ENCODE measurements at regions not wholly inside any gene's neighbourhood (a gene's known extent, or its start where the extent isn't known, plus 50 kb on each side); places are given as distances from the start of the nearest gene placed in this dataset.
A peak's percentile ranks its signal among the peaks of the same experiment; 100 is the strongest.

DNA sequence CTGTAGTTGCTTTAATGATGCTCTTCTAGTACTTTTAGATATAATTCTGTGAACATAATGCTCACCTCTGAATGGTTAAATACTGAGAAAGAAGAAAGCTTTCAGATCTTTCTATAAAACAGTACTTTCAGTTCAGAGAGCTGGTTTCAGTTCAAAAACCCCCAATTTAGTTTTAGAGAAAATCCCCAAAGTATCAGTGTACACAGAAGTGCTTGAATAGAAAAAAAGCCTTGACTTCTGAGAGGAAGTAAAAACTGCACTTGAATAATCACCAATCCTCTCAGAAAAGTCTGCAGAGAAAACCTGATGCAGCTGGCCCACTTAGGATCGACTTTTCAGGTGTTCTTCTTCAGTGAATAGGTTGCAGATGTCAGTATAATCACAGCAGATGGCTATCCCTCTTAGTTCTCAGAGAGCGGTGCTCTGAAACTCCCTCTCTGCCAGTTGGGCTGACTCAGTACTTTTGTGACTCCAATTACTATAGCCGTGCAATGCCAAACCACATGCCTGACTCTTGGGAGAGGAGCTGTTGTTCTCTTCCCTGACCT lies 616.3 kb downstream of the LRFN5 start:
- H3K4me3 ChIP-seq (ENCODE audit: low read depth, low read length) = no peak overlapping the region
- DNase-seq (ENCODE audit: low read depth) = peak; percentile 64
- no peaks in the 10 kb centered on the region for H3K27me3 ChIP-seq (ENCODE audit: control insufficient read depth, insufficient read depth, low read length)
- FAIRE-seq = no peak
- TF ChIP-seq CTCF (IDR thresholded peaks at IDR 0.05; ENCODE audit: insufficient read depth, low read length, severe bottlenecking) = no peak
- no peaks in the 10 kb centered on the region for H3K36me3 ChIP-seq (ENCODE audit: control insufficient read depth, insufficient read depth, low read length)

DNA sequence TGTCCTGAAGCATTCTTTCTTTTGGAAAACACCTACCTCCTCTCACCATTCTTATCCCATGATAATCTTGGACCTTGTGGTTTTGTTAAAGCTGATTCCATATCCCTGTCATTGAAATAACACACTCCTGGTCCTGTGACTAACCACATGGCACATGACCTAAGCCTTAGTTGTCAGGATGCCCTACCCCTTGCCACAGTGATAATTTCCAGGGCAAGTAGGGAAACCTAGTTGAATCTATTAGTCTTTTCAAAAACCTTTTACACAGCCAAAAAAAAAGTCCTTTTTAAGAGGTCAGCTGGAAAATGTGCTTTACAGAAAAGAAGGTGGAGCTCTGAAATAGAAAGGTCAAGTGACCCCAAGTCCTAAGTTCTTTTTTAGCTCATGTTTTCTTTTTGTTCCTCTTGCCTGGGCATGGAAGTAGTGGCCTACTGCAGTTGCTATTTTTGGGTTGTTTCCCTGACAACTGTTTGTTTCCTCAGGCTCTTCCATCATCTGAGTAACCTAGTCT lies 608.4 kb downstream of the LRFN5 start:
- peak; percentile 98 for DNase-seq (ENCODE audit: low read depth)
- FAIRE-seq = no peak
- TF ChIP-seq CTCF (IDR thresholded peaks at IDR 0.05; ENCODE audit: insufficient read depth, low read length, severe bottlenecking) = no peak
- Histone ChIP-seq H3K4me3 (ENCODE audit: low read depth, low read length) (no peak overlapping the region), H3K27me3 (ENCODE audit: control insufficient read depth, insufficient read depth, low read length) (no peaks in the 10 kb centered on the region), H3K36me3 (ENCODE audit: control insufficient read depth, insufficient read depth, low read length) (no peaks in the 10 kb centered on the region)

DNA sequence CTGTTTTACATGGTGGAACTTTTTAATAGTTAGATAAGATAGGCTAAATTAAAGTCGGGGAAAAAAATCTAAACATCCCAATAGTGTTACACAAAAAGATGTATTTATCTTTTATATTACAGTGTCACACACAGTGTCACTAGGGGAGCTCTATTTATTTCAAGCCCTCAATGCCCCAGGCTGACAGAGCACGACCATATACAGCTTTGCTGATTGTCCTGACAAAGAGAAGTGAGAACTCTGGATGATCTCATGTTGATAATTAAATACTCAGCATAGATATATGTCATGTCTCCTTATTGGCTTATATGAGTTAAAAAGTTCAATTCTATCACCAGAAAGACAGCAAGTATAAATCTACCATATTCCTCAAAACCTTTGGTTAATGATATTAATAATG lies 594.3 kb downstream of the LRFN5 start:
- no peak for DNase-seq (ENCODE audit: low read depth)
- Histone ChIP-seq H3K4me3 (ENCODE audit: low read depth, low read length) (no peak overlapping the region), H3K27me3 (ENCODE audit: control insufficient read depth, insufficient read depth, low read length) (no peaks in the 10 kb centered on the region), H3K36me3 (ENCODE audit: control insufficient read depth, insufficient read depth, low read length) (no peaks in the 10 kb centered on the region)
- no peak for TF ChIP-seq CTCF (IDR thresholded peaks at IDR 0.05; ENCODE audit: insufficient read depth, low read length, severe bottlenecking)
- FAIRE-seq = no peak

- H3K36me3 ChIP-seq (ENCODE audit: control insufficient read depth, insufficient read depth, low read length) = no peaks in the 10 kb centered on the region
- no peak for FAIRE-seq
- no peak for TF ChIP-seq CTCF (IDR thresholded peaks at IDR 0.05; ENCODE audit: insufficient read depth, low read length, severe bottlenecking)
- H3K27me3 ChIP-seq (ENCODE audit: control insufficient read depth, insufficient read depth, low read length) = no peaks in the 10 kb centered on the region
- no peak overlapping the region for H3K4me3 ChIP-seq (ENCODE audit: low read depth, low read length)
- DNase-seq (ENCODE audit: low read depth) = no peak
Observed at GRCh38 chr14:42198010-42198409, 591.3 kb downstream of the LRFN5 start.

GRCh38 chr14:42192738-42193653 lies 586.3 kb downstream of the LRFN5 start:
- TF ChIP-seq CTCF (IDR thresholded peaks at IDR 0.05; ENCODE audit: insufficient read depth, low read length, severe bottlenecking) = no peak
- Histone ChIP-seq H3K27me3 (ENCODE audit: control insufficient read depth, insufficient read depth, low read length) (no peaks in the 10 kb centered on the region), H3K4me3 (ENCODE audit: low read depth, low read length) (no peak overlapping the region), H3K36me3 (ENCODE audit: control insufficient read depth, insufficient read depth, low read length) (no peaks in the 10 kb centered on the region)
- DNase-seq (ENCODE audit: low read depth) = peak; percentile 92
- no peak for FAIRE-seq
